IMR-90 (cell line): ENCODE measurements at regions not wholly inside any gene's neighbourhood (a gene's known extent, or its start where the extent isn't known, plus 50 kb on each side); places are given as distances from the start of the nearest gene placed in this dataset.

ENCODE experiments used
- BHLHE40 ChIP-seq: fragments of 150-350 bp; IDR thresholded peaks from 2 replicates; pipeline ENCODE4 v1.6.1; 2016; ENCODE audit warnings: mild to moderate bottlenecking, low read depth, low read length
- CEBPB ChIP-seq: IDR thresholded peaks from 2 replicates; pipeline ENCODE4 v1.6.1; 2012; ENCODE audit warnings: low read depth, low read length, improper control_type of control experiment
- CHD1 ChIP-seq: IDR thresholded peaks from 2 replicates; pipeline ENCODE4 v1.6.1; 2012; ENCODE audit warnings: low read depth, low read length, improper control_type of control experiment
- CTCF ChIP-seq: conservative IDR thresholded peaks from 2 replicates; pipeline ENCODE4 v1.5.1; 2012; ENCODE audit warnings: mild to moderate bottlenecking, low read depth, low read length, improper control_type of control experiment
- FOS ChIP-seq: fragments of 150-350 bp; IDR thresholded peaks from 2 replicates; pipeline ENCODE4 v1.6.1; 2016; ENCODE audit warnings: low read depth, low read length
- MAFK ChIP-seq: IDR thresholded peaks from 2 replicates; pipeline ENCODE4 v1.6.1; 2012; ENCODE audit warnings: low read depth, low read length, improper control_type of control experiment
- MAZ ChIP-seq: IDR thresholded peaks from 2 replicates; pipeline ENCODE4 v1.6.1; 2012; ENCODE audit warnings: low read depth, mild to moderate bottlenecking, low read length, improper control_type of control experiment, moderate library complexity, borderline replicate concordance
- MXI1 ChIP-seq: IDR thresholded peaks from 2 replicates; pipeline ENCODE4 v1.6.1; 2012; ENCODE audit warnings: low read depth, mild to moderate bottlenecking, low read length, moderate library complexity, borderline replicate concordance
- POLR2A ChIP-seq: IDR thresholded peaks from 2 replicates; pipeline ENCODE4 v1.6.1; 2012; ENCODE audit warnings: mild to moderate bottlenecking, low read depth, low read length
- RAD21 ChIP-seq: IDR thresholded peaks from 2 replicates; pipeline ENCODE4 v1.6.1; 2012; ENCODE audit warnings: low read length, improper control_type of control experiment
- RFX5 ChIP-seq: IDR thresholded peaks from 2 replicates; pipeline ENCODE4 v1.8.0; 2012; ENCODE audit warnings: low read depth, mild to moderate bottlenecking, low read length, moderate library complexity
- SMC3 ChIP-seq: fragments of 150-350 bp; IDR thresholded peaks from 2 replicates; pipeline ENCODE4 v1.6.1; 2016; ENCODE audit warnings: low read depth, mild to moderate bottlenecking, antibody characterized with exemption, low read length, moderate library complexity
- TF ChIP-seq, protein P1 (sequence below): fragments of 150-350 bp; IDR thresholded peaks from 2 replicates; pipeline ENCODE4 v1.6.1; 2017; ENCODE audit warnings: mild to moderate bottlenecking, antibody characterized with exemption, low read length, low read depth

GRCh38 chr16:8476824-8477223 lies 113.5 kb downstream of the TMEM114 start:
- TF ChIP-seq POLR2A (no peak), RFX5 (no peak), CTCF (no peak), BHLHE40 (no peak), CEBPB (no peak), FOS (no peak), MXI1 (no peak), CHD1 (no peak), MAZ (no peak), MAFK (no peak), RAD21 (no peak), SMC3 (no peak)
- TF ChIP-seq, protein P1, sequence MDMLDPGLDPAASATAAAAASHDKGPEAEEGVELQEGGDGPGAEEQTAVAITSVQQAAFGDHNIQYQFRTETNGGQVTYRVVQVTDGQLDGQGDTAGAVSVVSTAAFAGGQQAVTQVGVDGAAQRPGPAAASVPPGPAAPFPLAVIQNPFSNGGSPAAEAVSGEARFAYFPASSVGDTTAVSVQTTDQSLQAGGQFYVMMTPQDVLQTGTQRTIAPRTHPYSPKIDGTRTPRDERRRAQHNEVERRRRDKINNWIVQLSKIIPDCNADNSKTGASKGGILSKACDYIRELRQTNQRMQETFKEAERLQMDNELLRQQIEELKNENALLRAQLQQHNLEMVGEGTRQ: no peak
